Endothelial cell of umbilical vein (primary cell): ENCODE measurements at regions not wholly inside any gene's neighbourhood (a gene's known extent, or its start where the extent isn't known, plus 50 kb on each side); places are given as distances from the start of the nearest gene placed in this dataset.

Experiments
- CTCF ChIP-seq, 2 donors: IDR thresholded peaks; 1 replicate in 1 of 2; 2 replicates in 1 of 2; pipeline ENCODE4 v1.5.1; 2011; ENCODE audit warnings: low read length in 2 of 2, mild to moderate bottlenecking in 2 of 2, moderate library complexity in 2 of 2, control low read depth in 1 of 2, inconsistent platforms in 1 of 2, low read depth in 1 of 2; ENCODE audit not compliant: insufficient read depth in 1 of 2; ENCODE audit errors: extremely low read depth in 1 of 2
- EZH2 ChIP-seq: IDR thresholded peaks from 2 replicates; pipeline ENCODE4 v1.6.1; 2012; ENCODE audit warnings: borderline replicate concordance, low read depth, mild to moderate bottlenecking, moderate library complexity, low read length, inconsistent platforms; ENCODE audit not compliant: severe bottlenecking
- FOS ChIP-seq: IDR thresholded peaks from 2 replicates; pipeline ENCODE4 v1.6.1; 2011; ENCODE audit warnings: mild to moderate bottlenecking, low read length, moderate library complexity, borderline replicate concordance; ENCODE audit not compliant: insufficient read depth
- GATA2 ChIP-seq: IDR thresholded peaks from 2 replicates; pipeline ENCODE4 v1.7.0; 2011; ENCODE audit warnings: low read depth, mild to moderate bottlenecking, moderate library complexity, mixed read lengths, low read length; ENCODE audit not compliant: insufficient read length, insufficient read depth
- JUN ChIP-seq: IDR thresholded peaks from 2 replicates; pipeline ENCODE4 v1.6.1; 2011; ENCODE audit warnings: borderline replicate concordance, low read depth; ENCODE audit not compliant: insufficient read length, insufficient read depth
- MAX ChIP-seq: IDR thresholded peaks from 2 replicates; pipeline ENCODE4 v1.6.1; 2011; ENCODE audit not compliant: insufficient read depth, insufficient read length
- MYC ChIP-seq: IDR thresholded peaks from one replicate; pipeline ENCODE4 v1.6.1; 2011; ENCODE audit warnings: mild to moderate bottlenecking, low read depth, low read length
- POLR2A ChIP-seq: IDR thresholded peaks from 2 replicates; pipeline ENCODE4 v1.6.1; 2012; ENCODE audit warnings: low read depth, mild to moderate bottlenecking, control low read depth, low read length
- POLR2AphosphoS5 ChIP-seq: IDR thresholded peaks from 2 replicates; pipeline ENCODE4 v1.6.1; 2012; ENCODE audit warnings: low read depth, mild to moderate bottlenecking, control low read depth, low read length, moderate library complexity; ENCODE audit not compliant: insufficient read depth

- TF ChIP-seq POLR2A (no peak), CTCF (IDR thresholded peaks at IDR 0.05; ENCODE audit: extremely low read depth in 1 of 2, insufficient read depth in 1 of 2, low read depth in 1 of 2, low read length in 2 of 2) (no peak), GATA2 (no peak), MAX (no peak), POLR2AphosphoS5 (no peak), EZH2 (no peak), JUN (no peak), FOS (no peak), MYC (no peak)
These were observed 299.8 kb upstream of the CCDC54 start for GRCh38 chr3:107077391-107077790.
